GM12873 (cell line): ENCODE measurements at regions not wholly inside any gene's neighbourhood (a gene's known extent, or its start where the extent isn't known, plus 50 kb on each side); places are given as distances from the start of the nearest gene placed in this dataset.

Experiments
- TF ChIP-seq, protein P1 (sequence below): IDR thresholded peaks from 2 replicates; pipeline ENCODE4 v1.5.1; 2012; ENCODE audit warnings: low read depth, mild to moderate bottlenecking, moderate library complexity, low read length, control low read depth; ENCODE audit not compliant: insufficient read depth; ENCODE audit errors: missing control alignments

GRCh38 chrX:22389556-22390179 is 117.0 kb downstream of the CBLL2 start:
- TF ChIP-seq, protein P1, sequence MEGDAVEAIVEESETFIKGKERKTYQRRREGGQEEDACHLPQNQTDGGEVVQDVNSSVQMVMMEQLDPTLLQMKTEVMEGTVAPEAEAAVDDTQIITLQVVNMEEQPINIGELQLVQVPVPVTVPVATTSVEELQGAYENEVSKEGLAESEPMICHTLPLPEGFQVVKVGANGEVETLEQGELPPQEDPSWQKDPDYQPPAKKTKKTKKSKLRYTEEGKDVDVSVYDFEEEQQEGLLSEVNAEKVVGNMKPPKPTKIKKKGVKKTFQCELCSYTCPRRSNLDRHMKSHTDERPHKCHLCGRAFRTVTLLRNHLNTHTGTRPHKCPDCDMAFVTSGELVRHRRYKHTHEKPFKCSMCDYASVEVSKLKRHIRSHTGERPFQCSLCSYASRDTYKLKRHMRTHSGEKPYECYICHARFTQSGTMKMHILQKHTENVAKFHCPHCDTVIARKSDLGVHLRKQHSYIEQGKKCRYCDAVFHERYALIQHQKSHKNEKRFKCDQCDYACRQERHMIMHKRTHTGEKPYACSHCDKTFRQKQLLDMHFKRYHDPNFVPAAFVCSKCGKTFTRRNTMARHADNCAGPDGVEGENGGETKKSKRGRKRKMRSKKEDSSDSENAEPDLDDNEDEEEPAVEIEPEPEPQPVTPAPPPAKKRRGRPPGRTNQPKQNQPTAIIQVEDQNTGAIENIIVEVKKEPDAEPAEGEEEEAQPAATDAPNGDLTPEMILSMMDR = no peak

DNA sequence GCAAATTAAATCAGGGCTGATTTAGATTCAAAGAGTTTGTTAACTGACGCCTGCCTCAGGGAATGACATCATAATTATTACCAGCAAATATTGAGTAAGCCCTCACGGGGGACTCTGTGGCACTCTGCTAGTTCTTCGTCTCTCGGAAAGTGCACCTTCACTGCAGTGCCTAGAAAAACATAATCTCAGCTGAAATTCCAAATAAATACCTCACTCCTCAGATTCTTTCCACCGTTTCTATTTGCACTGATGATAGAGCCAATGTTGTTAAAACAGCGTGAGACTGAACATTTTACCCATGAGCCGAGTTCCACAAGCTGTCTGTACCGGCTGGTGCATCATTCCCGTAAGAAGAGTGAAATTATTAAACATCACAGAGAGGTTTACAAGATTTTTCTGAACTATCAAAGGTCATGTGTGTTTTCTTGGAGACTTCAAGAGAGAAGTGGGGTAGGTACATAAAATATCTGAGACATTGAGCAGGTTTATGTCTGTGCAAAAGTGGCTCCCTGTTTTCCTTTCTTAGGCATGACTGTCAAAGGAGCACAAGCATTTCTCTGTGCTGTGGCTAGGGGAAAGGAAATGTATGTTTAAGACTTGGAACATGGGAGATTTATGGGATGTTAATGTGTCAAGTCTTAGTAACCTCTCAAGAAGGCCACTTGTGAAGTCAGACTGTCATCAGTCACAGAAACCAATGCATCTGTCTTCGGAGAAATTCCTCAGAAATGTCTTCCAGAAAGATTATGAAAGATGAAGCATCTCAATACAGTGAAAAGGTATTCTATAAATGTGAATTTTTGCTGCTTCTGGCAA is 119.6 kb downstream of the CBLL2 start:
- TF ChIP-seq, protein P1 = no peak

DNA sequence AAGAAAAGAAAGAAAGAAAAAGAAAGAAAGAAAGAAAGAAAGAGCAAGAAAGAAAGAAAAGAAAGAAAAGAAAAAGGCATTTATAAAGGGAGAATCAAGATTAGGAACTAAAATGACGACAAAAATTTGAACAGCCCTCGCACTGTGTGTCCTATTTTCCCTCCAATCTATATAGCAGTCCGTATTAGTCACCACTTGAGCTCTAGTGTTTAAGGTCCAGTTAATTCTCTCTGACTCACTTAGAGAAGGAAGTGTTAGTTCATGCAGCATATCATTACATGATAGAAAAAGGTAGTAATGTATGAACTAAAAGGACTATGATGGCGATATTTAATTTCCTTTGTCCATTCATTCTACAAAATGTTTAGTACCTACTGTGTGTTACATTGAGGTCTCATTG is 122.7 kb downstream of the CBLL2 start:
- TF ChIP-seq, protein P1 = no peak

GRCh38 chrX:22396408-22396807 is 123.7 kb downstream of the CBLL2 start:
- TF ChIP-seq, protein P1 = no peak

GRCh38 chrX:22397566-22397965 is 124.9 kb downstream of the CBLL2 start:
- TF ChIP-seq, protein P1 = no peak

GRCh38 chrX:22399437-22400192 is 126.9 kb downstream of the CBLL2 start:
- TF ChIP-seq, protein P1 = no peak

GRCh38 chrX:22404297-22404696 is 131.6 kb downstream of the CBLL2 start:
- TF ChIP-seq, protein P1 = no peak
